NK-92 (cell line): ENCODE measurements at regions not wholly inside any gene's neighbourhood (a gene's known extent, or its start where the extent isn't known, plus 50 kb on each side); places are given as distances from the start of the nearest gene placed in this dataset.

Source experiments
- DNase-seq: peaks from one replicate; lab custom pipeline; 2025; ENCODE audit not compliant: unreplicated experiment; lab: John Stamatoyannopoulos, UW

DNA sequence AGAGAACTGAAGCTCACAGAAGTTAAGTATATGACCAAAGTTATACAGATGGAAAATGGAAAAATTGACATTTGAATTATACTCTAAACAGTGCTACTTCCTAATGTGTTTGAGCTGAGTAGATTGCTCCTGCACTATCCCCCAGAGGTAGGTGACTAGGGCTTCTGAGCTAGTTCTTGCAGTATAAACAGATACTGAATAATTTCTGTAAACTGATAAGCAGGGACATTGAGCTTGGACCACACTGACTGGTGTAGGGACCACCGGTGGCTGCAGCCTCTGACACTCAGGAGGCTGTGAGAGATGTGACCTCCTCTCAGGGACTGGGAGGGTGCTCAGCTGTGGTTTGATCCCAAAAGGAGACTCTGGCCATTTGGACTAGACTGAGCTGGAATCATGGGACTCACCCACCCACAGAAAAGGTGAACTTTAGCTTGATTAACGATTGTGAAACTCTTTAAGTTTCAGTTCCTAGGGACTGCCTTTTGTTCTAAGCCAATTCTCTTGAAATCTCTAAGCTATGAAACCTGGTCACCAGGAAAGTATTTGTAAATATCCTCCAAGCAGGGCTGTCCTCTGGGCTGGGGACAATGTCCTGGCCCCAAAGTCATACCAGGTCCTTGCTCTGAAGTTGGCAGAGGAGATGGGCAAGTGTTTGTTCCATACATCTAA, 291.5 kb downstream of the SEC61B start:
- DNase-seq = no peak

DNA sequence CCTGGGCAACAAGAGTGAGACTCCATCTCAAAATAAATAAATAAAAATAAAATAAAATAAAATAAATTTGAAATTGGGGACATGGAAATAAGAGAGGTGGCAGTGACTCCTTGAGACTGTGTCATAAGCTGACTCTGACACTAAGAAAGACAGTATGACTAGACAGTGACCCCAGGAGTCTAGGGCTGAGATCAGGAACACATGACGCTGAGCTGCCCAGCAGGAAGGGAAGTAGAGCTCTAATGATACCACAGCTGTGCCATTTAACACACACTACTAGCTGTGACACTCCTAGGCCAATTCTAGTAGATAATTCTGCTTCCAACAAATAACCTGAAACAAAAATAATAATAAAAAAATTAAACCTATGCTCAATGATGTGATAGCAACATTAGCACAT, 293.0 kb downstream of the SEC61B start:
- DNase-seq = no peak

DNA sequence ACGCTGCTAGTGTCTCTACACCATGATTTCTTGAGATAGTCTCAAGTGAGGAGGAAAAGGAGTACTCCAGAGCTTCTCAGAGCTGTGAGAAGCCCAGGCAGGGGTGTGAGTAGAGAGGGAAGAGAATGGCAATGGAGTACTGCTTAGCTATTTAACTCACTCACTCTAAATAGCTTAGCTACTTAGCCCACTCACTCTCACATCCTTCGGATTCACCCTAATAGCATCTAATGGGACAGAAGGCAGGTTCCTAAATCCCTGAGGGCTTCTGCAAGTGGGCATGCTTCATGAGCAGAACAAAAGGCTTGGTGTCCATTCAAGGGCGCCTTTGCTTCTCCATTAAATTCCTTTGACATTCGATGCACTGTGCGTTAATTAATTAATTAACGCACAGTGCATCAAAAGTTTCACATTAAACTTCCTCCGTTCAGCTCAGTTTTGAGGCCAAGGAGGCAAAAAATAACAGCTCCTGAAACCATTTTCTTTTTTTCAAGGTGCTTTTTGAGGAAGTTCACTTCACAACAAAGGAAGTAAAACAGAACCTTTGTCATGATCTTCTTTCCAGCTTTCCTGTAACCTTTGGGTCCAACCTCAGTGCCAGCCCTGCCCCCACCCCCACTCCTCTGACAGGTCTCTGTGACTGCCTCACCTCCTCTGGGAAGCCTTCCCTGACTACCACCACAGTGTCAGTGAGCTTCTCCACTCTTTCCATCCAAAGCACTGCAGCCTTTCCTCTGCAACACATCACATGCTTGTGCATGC, 294.0 kb downstream of the SEC61B start:
- no peak for DNase-seq

DNA sequence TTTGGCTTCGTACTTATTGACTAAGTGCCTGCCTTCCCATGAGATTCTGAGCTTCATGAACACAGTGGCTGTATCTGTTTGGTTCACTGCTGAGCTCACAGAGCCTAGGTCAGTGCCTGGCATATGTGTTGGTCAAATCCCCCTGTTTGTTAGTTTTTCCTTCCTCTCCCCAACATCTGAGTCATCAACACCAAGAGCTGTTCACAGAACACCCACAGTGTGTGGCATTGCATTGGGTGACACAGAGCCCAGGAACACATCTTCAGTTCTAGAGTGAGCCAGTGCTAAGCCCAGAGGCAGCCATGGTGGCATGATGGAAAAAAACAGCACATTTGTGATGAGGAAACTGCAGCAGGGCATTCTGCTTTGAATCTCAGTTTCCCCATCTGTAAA, 294.6 kb downstream of the SEC61B start:
- DNase-seq = no peak

DNA sequence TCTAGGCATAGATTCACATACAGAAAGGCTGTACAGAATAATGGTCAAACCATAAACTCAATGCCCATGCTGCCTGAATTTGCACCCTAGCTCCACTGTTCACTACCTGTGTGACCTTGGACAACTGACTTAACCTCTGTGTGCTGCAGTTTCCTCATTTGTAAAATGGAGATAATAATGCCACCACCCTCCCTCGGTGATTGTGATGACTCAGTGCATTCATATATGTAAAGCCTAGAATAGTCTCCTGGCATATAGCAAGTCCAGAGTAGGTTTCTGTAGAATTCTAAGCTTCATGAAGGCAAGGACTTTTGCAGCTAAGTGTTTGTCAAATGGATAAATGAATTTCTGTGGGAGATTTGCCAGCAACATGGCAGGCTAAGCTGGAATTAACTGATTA, 297.8 kb upstream of the NR4A3 start:
- DNase-seq = no peak

DNA sequence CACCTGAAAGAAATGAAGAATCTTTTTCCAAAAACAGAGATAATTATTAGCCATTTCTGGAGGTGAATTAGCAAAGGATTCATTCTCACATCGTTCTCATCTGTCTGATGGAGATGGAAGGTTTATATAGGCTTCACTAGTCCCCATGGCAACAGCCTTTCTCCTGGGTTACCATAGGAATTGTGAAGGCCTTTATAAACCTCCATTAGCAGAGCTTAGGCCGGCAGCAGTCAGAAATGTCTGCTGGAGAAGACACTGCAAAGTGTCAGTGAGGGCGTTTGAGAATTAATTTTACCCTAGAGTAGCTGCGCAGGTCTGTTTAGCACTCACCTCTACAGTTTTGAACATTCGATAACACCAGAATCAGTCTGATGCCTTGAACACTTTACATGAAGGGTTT, 290.4 kb upstream of the NR4A3 start:
- DNase-seq = no peak

DNA sequence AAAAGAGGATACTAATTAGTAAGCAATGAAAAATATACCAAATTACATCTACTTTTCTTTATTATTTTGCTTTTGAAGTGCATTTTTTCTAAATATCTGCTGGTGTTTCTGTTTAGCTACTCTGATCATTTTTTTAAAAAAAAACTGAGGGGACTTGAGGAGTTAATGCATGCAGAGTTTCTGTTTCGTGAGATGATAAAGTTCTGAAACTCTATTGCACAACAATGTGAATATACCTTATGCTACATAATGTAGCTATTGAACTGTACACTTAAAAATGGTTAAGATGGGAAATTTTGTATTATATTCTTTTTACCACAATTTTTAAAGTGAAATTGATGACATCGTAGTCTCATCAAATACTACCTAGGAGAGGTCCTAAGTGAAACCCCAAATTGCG, 288.3 kb upstream of the NR4A3 start:
- DNase-seq = no peak

DNA sequence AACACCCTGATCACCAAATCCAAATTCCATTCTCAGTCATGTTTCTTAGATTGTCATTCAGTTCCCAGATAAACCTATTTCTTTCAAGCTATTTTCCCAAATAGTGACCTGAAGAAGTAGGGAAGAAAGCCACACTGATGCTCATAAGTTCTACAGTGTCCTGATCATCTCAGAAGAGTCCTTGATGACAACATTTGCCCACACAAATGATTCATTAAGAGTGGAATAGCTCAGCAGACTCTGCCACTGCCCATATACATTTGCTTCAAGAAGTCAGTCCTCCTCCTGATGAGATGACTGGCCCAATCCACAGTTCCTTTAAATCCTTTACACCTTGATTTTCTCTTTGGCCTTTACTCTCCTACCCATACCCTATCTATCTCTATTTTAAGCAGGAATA, 283.7 kb upstream of the NR4A3 start:
- no peak for DNase-seq

DNA sequence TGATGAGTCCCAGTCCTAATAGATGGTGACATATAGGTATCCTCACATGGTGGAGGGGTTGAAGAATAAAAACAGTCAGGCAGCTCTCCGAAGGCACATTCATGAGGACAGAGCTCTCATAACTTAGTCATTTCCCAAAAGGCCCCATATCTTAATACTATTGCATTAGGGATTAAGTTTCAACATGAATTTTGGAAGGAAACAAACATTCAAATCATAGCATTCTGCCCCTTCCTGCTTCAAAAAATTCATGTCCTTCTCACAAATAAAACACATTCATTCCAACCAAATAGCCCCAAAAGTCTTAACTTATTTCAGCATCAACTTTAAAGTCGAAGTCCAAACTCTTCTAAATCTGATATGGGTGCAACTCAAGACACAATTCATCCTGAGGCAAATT, 277.2 kb upstream of the NR4A3 start:
- no peak for DNase-seq

DNA sequence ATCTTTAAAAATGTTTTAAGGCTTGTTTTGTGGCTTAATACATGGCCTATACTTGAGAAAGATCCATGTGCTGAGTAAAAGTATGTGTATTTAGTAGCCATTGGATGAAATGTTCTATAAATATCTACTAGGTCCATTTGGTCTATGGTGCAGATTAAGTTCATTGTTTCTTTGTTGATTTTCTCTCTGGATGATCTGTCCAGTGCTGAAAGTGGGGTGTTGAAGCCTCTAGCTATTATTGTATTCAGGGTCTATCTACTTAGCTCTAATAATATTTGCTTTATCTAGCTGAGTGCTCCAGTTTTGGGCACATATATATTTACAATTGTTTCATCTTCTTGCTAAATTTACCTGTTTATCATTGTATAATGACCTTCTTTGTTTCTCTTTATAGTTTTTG, 272.2 kb upstream of the NR4A3 start:
- no peak for DNase-seq

DNA sequence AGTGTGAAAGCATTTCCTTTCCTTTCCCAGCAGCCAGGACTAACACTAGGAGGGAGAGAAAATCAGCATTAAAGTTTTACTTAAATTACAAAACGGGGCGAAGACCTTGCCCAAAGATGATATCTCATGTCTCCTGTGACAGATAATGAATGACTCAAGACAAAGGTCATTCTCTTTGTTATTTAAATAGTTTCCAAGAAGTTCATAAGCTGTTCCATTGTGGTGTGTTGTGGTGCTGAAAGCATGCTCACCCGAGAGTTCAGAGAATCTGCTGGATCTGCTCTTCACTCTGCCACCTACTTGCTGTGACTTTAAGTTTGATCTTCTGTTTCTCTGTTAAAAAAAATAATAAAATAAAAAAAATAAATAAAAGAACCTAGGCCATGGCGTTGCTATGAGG, 265.9 kb upstream of the NR4A3 start:
- no peak for DNase-seq

DNA sequence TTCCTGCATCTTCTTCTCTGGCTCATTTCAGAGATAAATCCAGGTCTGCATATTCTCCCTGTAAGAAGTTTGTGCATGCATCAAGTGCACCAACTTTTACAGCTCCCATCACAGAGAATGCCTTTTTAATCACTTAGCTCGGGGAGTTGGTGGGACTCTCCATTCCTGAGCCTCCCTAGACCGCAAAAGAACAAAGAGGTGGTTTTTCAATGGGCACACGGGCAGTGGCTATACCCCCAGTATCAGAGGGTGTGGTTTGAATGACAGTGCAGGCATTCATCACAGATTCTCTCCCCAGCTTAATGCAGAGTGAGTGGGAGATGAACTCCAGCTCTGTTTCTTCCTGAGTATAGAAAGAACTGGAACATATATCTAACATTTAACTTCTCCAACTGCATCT, 264.7 kb upstream of the NR4A3 start:
- no peak for DNase-seq

DNA sequence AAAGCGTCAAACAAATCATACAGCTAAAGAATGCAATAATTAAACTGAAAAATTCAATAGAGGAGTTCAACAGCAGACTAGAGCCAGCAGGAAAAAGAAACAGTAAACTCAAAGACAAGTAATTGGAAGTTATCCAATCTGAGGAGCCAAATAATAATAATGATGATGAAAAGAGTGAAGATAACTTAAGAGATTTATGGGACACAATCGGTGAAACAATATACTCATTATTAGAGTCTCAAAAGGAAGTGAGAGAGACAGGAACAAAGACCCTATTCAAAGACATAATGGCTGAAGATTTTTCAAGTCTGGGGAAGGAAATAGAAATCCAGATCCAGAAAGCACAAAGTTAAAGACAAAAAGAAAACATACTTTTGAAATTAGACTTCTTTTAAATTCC, 263.9 kb upstream of the NR4A3 start:
- no peak for DNase-seq

DNA sequence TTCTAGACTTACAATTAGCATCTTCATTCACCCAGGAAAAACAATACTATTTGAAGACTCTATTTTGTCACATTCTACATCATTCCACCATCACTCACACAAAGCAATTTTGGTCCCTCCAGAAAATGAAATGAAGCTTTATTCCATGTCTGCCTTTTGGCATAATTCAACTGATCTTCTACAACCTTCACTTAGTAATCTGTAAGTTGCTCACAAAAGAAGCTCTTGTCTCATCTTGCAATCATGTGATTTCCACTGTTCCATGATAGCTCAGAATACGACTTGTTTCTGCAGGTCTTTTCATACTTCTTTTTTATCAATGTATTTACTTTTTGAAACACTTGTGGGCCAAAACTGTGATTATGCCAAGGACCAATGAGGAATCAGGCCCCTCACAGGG, 261.9 kb upstream of the NR4A3 start:
- DNase-seq = no peak

DNA sequence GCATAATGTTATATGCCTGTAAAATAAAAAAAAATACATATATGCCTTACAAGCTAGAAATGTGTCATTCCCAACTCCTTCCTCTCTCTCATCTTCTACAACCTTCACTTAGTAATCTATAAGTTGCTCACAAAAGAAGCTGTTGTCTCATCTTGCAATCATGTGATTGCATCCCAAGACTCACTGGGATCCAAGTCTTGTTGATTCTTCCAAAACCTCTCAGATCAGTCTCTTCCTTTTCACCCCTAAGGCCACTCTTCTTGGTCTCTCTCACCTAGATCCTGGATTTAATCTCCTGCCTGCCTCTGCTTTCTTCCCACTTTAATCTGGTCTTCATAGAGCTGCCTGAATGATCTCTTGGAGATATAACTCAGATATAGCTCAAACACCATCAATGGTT, 261.1 kb upstream of the NR4A3 start:
- no peak for DNase-seq

DNA sequence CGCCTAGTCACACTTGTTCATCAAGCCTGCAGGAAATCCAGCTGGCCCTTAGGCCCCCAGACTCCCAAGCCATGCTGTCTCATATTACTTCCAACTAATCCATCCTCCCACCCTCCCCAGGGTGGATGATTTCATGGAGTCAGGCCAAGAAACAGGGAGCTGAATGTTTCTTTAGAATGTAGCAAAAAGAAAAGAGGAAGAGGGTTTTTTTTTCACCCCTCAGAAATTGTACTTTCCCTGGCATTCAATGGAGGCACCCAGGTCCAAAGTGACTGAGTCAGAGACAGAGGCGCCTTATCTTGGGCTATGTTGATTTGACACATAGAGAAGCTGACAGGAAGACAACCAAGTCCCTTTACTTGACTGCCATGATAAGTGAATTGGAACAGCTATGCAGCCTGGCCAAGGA, 260.2 kb upstream of the NR4A3 start:
- DNase-seq = no peak

DNA sequence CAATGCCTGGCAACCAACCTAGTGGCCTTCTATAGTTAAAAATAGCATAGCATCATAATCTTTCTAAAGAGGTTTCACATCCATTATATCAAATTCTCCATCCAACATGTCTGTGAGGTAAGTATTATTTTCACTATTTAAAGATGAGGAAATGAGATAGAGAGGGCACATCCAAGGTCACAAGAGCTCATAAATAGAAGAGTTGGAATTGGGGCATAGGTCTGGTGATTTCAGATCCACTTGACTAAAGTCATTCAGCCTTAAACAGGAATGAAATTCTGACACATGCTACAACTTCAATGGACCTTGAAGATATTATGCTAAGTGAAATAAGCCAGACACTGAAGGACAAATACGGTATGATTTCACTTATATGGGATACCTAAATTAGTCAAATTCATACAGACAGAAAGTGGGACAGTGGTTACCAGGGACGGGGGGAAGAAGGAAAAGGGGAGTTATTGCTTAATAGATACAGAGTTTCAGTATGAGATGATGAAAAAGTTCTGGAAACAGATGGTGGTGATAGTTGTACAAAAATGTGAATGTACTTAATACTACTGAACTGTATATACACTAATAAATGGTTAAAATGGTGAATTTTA, 259.6 kb upstream of the NR4A3 start:
- no peak for DNase-seq

DNA sequence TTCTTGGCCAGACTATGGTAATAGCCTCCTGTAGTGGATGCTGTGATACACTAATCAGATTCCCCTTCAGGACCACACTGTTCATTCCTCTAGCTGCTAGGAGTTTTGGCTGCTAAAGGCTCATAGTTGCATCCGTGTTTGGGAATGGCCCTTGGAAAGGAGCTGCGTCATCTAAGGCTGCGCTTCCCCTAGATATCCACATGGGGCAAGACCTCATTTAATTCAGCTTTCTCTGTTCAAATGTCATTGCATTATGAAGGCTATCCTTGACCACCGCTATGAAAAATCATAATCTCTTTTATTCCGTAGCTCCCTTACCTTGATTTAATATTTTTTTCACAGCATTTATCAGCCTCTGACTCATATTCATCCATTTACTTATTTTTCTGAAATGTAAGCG, 258.3 kb upstream of the NR4A3 start:
- no peak for DNase-seq

DNA sequence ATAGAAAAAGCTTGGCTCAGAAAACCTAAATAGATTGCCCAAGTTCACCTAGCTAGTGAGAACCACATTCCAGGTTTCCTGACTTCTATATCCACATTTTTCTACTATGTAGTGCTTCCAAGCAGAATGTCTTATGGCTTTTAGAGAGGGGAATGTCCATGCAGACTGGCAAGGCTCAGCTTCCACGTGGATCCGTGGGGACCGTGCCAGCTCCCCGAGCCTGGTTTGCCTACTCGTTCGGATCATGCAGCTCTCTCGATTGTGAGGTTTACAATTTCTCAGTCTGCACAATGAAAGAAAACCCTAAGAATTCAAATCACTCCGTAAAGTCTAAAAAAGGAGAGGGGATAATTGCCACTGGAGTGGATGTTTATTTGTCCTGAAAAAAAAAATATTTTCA, 256.5 kb upstream of the NR4A3 start:
- DNase-seq = no peak

DNA sequence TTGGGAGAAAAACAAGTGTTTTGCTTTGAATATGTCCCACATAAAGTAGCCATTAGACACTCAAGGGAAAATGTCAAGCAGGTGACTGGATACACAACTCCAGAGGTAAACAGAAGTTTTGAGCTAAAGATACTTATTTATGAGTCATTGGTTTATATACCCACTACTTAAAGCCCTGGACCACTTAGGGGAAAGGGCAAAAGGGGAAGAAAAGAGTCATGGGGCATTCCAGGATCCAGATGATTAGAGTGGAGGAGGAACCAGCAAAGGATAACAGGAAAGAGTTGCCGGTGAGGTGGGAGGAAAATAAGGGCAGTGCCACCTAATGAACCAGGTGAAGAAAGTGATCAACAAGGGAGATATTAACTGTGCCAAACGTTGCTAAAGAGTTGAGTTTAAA, 254.2 kb upstream of the NR4A3 start:
- DNase-seq = no peak

DNA sequence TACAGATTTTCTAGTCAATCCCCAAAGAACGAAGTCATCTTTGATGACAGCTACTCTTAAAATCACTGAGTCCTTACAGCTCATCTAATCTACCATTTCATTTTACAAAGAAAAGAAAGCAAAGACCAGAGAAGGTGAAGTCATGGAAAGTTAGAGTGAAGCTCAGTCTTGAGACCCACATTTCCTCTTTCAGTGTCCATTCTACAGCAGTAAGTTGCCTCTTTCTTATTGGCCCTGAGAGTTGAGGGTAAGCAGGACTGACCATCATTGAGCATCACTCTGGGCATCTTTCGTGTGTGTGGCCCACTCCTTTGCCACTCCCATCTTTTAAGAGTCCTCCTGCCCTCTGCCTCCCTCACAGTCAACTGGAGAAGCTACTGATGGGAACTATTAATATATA, 251.8 kb upstream of the NR4A3 start:
- no peak for DNase-seq

DNA sequence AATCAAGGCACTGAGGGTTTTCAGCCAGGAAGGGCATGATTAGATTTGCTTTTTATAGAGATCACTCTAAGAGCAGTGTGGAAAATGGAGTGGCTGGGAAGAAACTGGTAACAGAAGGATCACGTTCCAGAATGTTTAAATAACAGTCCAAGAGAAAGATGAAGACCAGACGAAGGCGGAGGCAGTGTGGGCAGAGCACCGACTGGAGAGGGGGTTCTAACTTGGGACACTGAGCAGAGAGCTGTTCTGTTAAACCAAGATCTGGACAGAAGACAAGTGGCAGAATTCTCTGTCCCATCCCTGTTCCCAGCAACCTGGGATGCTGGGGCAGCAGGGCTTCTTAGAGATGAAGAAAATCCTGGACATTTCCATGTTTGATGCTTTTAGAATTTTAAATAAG, 249.1 kb upstream of the NR4A3 start:
- no peak for DNase-seq

DNA sequence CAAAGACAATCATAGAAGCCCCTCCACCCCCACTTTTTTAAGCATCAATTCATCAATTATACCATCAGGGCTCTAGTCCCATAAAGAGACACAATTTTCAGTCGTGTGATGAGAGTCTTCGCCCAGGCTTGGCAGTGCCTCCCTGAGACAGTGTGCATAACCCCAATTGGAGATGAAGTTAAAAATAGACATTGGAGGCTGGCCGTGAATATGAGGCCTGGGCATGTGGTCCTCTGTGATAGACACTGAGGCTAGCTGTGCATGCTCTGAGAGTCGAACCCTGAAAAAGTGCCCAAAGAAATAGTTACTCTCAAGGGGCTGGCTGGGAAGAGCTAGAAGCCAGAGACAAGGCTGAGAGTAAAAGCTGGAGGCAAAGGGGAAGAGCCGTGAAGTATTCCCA, 248.6 kb upstream of the NR4A3 start:
- no peak for DNase-seq
